DMS114 treated with DMSO at 0.1 percent for 48 hours (cell line): ENCODE measurements at regions not wholly inside any gene's neighbourhood (a gene's known extent, or its start where the extent isn't known, plus 50 kb on each side); places are given as distances from the start of the nearest gene placed in this dataset.
"Not testable (repeated sequence)": the region's sequence is repeated elsewhere in the genome, so short reads cannot be mapped to it uniquely, and the experiment has no call there.

Experiments
- DNase-seq: peaks from one replicate; lab custom pipeline; 2025; ENCODE audit not compliant: unreplicated experiment; lab: John Stamatoyannopoulos, UW

DNA sequence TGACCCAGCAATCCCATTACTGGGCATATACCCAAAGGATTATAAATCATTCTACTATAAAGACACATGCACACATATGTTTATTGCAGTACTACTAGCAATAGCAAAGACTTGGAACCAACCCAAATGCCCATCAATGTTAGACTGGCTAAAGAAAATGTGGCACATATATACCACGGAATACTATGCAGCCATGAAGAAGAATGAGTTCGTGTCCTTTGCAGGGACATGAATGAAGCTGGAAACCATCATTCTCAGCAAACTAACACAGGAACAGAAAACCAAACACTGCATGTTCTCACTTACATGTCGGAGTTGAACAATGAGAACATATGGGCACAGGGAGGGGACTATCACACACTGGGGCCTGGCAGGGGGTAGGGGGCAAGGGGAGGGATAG is 183.0 kb downstream of the HACE1 start:
- not testable (repeated sequence) for DNase-seq

DNA sequence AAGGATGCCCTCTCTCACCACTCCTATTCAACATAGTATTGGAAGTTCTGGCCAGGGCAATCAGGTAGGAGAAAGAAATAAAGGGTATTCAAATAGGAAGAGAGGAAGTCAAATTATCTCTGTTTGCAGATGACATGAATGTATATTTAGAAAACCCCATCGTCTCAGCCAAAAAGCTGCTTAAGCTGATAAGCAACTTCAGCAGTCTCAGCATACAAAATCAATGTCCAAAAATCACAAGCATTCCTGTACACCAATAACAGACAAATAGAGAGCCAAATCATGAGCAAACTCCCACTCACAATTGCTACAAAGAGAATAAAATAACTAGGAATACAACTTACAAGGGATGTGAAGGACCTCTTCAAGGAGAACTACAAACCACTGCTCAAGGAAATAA is 184.6 kb downstream of the HACE1 start:
- DNase-seq: not testable (repeated sequence)

DNA sequence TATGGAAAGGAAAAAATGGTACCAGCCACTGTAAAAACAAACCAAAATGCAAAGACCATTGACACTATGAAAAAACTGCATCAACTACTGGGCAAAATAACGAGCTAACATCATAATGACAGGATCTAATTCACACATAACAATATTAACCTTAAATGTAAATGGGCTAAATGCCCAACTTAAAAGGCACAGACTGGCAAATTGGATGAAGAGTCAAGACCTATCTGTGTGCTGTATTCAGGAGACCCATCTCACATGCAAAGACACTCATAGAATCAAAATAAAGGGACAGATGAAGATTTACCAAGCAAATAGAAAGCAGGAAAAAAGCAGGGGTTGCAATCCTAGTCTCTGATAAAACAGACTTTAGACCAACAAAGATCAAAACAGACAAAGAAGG is 186.6 kb downstream of the HACE1 start:
- DNase-seq: not testable (repeated sequence)

DNA sequence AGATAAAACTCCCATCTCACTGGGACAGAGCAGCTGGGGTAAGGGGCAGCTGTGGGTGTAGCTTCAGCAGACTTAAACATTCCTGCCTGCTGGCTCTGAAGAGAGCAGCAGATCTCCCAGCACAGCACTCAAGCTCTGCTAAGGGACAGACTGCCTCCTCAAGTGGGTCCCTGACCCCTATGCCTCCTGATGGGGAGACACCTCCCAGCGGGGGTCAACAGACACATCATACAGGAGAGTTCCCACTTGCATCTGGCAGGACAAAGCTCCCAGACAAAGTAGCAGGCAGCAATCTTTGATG is 188.2 kb downstream of the HACE1 start:
- DNase-seq: not testable (repeated sequence)

DNA sequence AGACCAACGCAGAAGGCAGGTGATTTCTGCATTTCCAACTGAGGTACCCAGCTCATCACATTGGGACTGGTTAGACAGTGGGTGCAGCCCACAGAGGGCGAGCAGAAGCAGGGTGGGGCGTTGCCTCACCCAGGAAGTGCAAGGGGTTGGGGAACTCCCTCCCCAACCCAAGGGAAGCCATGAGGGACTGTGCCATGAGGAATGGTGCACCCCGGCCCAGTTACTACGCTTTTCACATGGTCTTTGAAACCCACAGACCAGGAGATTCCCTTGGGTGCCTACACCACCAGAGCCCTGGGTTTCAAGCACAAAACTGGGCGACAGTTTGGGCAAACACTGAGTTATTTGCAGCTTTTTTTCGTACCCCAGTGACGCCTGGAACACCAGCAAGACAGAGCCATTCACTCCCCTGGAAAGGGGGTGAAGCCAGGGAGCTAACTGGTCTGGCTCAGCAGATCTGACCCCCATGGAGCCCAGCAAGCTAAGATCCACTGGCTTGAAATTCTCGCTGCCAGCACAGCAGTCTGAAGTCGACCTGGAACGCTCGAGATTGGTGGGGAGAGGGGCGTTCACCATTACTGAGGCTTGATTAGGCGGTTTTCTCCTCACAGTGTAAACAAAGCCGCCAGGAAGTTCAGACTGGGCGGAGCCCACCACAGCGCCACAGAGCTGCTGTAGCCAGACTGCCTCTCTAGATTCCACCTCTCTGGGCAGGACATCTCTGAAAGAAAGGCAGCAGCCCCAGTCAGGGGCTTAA is 188.7 kb downstream of the HACE1 start:
- DNase-seq: not testable (repeated sequence)

DNA sequence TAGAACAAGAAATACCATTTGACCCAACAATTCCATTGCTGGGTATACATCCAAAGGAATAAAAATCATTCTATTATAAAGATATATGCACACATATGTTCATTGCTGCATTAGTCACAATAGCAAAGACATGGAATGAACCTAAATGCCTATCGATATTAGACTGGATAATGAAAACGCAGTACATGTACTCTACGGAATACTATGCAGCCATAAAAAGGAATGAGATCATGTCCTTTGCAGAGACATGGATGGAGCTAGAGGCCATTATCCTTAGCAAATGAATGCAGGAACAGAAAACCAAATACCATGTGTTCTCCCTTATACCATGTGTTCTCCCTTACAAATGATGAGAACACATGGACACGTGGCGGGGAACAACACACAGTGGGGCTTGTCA is 190.2 kb downstream of the HACE1 start:
- no peak for DNase-seq

DNA sequence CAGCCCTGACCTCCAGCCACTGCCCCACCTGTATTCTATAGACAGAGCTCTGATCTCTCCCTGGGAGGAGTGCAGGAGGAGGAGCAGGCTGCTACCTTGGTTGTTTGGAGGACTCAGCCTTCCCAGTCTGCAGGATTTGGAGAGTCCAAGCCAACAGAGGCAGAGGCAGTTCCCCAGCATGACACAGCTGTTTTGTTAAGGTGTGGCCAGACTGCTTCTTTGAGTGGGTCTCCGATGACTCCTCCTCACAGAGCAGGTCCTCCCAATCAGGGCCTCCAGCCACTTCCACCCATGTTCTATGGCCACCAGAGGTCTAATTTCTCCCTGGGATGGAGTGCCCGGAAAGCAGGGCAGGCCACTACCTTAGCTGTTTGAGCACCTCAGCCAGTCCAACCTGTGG is 203.5 kb downstream of the HACE1 start:
- no peak for DNase-seq

DNA sequence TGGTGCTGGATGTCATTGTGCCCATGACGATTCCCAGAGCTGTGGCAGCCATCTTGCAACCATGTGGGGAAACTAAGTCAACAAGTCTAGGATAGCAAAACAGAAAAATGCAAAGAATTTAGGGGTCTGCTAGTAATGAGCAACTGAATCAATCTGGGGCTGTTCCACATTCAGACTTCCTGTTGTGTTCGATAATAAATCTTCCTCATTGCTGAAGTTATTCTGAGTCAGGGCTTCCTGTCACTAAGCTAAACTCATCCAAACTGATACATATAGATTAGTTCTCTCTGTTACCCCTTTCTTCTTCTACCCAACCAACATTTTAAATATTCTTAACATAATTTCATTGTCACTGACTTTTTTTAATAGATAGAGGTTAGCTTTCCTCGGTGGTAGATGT is 205.9 kb downstream of the HACE1 start:
- DNase-seq: no peak

DNA sequence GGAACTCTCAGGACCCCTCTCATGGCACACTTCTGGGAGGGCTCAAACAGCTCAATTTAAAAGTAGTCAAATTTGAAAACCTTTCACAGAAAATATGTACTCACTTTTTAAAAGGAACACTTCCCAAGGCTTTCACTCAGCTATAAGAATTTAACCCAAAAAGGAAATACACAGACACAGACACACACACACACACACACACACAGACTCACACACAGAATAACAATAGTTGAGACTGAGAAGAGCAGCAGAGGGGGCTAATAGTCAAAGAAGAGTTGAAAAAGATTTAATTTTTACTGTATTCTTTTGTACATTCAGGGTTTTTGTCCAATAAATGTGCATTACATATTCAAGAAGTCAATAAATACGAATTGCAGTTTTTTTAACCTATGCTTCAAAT is 211.4 kb downstream of the HACE1 start:
- DNase-seq: no peak

DNA sequence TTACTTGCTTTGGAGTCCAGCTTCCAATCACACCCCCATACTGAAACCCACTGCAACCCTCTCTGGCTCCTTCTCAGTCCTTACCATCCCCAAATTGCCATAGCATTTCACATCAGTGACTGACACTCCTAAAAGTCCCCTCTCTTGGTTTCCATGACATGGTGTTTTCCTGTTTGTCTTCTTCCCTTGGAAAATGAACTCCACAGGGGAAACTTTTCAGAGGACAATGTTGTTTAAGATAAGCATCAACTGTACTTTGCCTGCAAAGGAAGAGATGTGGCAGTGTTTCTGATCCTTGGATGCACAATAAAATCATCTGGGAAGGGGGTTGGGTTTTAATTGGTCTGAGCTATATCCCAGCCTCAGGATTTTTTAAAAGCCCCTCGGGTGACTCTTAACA is 214.9 kb downstream of the HACE1 start:
- DNase-seq: no peak

DNA sequence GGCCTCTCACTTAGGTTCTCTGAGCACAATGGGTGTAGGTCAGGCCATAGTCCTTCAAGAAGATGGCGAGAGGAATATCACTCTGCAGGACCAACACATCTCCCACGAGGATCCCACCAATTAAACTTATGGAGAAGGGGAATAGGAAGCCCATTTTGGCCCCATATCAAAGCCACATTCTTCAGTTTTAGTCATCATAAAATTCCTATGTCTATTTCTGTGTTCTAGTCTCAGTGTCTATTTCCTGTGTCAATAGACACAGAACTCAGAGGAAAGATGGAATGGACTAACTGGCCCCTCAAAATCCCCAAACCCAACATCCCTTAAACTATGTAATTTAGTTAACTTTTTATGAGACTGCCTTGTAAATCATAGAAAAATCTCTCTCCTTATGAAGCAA is 216.8 kb downstream of the HACE1 start:
- DNase-seq: no peak

DNA sequence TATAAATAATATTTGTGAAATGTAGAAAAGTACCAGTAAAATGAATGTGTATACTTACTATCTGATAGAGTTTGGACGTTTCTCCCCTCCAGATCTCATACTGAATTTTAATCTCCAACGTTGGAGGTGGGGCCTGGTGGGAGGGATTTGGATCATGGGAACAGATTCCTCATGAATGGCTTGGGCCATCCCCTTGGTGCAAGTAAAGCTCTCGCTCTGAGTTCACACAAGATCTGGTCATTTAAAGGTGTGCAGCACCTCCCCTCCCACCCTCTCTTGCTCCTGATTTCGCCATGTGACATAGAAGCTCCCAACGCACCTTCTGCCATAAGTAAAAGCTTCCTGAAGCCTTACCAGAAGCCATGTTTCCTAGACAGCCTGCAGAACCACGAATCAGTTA is 219.0 kb downstream of the HACE1 start:
- no peak for DNase-seq

DNA sequence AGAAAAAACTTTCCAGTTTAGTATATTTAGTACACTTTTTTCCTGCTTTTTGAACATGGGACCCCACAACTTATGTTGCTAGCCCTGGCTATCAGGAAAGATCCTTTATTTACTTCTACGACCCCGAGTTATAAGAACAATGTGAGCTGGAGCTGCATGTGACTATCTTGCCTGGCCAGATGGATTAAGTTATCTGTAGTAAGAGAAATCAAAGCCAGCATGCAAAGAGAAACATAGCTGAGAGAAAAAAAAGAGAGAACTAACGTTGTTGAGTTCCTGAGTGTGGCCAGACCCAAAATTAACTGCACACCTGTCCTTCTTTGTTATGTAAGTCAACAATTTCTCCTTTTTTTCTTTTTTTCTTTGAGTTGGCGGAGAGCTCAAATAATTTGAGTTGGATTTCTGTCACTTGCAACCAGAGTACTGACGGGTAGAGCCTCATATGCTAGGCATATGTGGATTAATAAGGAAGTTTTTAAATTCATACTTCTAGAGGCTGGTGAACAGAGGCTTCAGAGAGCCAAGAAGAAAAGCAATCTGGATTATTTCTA is 219.5 kb downstream of the HACE1 start:
- no peak for DNase-seq

DNA sequence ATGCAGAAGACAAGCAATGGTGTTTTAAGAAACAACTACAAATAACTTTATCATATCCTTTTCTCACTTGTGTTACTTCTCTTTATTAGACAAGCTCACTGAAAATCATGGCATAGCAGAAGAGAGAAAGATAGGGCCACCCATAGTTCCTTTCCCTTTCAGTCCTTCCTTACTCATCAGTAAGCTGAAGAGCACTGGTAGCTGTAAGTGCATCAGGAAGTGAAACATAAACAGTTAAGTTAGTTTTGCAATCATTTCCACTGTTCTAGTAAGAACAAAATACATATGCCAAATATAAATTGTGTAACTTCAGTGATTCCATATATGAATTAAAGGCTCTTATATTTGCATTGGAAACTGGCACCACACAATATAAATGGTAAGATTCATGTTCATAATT is 220.1 kb downstream of the HACE1 start:
- DNase-seq: no peak

DNA sequence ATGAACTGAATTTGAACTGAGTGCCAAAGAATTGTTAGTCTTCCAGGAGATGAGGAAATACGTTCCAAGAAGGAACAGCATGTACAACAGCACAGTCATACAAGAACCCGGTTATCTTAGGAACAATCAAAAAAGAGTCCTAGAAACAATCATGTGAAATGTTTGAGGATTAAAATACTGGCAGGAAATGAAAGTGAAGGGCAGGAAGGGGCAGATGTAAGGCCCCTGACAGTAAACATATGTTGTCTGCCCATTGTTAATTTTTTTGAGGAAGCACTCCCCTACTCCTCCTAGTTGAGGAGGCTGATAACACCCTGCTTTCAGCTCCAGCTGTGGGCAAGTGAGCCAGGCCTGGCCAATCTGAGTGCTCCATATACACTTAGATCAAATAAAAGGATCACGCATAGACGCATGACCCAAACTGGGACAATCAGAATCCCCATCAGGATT is 220.9 kb downstream of the HACE1 start:
- no peak for DNase-seq

DNA sequence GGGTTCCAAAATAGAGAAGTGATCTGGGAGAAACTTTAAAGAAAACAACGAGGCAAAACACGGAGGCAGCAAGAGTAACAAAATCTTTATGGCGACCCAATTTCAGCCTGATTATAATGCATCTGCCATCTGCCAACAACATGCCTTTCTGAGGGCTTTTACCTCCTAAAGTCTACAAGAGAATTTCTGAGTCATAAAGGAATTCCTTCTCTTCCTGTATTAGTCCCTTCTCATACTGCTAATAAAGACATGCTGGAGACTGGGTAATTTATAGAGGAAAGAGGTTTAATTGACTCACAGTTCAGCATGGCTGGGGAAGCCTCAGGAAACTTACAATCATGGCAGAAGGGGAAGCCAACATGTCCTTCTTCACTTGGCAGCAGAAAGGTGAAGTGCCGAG is 226.6 kb downstream of the HACE1 start:
- DNase-seq: no peak

DNA sequence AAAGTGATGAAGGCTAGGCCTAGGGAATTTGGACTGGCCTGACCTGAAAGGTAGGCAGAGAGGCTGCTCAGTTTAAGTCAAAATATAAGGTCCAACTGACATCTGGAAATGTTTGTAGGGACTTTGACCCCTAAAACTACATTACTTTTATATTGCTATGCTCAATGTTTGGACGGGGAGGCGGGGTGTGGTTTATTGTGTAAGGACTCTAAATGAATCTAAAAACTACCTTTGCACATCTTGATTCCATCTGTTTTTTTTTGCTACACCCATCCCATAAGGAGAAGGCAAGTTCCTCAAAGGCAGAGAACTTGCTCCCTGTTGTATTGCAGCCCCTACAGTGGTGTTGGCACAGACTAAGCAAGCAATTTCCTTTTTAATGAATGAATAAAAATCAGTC is 227.1 kb downstream of the HACE1 start:
- no peak for DNase-seq

DNA sequence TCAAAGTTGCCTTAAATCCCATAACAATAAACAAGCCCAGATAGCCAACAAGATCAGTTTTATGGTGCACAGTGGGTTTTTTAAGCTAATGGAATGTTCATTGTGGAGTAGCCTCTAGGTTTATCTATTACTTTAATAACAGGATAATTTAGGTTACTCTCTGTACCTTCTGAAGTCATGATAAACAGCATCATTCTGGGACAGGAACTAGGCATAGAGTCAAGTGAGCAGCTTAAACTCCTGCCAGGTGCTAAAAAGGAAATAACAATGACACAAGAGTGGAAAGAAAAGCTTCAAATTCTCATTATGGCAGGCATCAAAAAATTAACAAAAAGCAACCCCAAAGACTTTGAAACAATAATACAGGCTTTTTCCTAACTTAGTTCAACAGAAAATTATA is 228.8 kb downstream of the HACE1 start:
- no peak for DNase-seq

DNA sequence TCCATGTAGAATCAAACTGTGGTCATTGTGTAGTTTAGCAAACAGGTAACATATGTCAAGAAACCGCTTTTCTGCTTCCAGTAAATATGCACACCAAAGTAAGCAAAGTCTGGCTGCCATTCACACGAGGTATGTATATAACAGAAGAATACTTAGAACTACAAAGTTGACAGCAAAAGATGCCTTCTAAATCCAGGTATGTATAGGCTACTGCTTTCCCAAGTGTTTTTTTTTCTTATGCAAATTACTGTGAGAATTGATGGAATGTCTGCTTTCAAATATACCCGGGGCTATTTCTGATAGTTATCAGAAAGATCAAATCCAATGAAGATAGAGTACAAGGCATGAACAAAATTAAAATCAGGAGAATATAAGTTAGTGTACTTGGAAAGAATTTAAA is 229.2 kb downstream of the HACE1 start:
- DNase-seq: no peak

DNA sequence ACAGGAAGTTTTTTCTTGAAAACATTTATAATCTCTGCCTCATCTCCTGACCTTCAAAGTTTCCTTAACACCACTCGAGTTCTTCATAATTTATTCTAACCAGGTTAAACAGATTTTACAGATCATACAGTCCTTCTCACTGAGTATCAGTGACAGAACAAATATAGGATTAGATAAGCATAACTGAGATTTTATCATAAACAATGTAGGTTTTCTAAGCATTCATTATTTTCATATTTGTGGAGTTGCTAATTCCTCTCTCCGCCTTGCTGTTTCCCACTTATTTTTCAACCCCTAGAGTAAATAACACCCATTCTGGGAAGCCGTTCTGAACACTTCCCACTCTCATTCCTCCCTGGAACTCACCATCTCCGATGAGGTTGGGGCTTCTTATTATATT is 229.9 kb downstream of the HACE1 start:
- DNase-seq: no peak

DNA sequence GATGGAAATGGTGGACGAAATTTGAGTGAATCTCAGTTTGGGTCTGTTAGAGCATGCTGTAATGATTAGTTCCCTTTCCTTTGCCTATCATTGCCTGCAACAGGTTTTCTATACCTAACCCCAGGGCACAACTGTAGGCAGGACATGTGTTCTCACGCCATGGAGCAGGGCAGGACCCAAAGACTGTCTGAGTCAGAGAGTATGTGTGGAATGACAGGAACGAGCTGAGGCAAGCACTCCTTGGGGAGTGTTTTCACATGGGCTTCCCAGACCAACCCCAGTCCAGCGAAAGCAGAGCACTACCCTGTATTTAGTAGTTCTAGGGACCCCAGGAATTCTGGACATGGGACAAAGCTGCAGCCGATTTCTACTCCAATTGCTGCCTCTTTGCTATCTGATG is 234.2 kb downstream of the HACE1 start:
- no peak for DNase-seq

DNA sequence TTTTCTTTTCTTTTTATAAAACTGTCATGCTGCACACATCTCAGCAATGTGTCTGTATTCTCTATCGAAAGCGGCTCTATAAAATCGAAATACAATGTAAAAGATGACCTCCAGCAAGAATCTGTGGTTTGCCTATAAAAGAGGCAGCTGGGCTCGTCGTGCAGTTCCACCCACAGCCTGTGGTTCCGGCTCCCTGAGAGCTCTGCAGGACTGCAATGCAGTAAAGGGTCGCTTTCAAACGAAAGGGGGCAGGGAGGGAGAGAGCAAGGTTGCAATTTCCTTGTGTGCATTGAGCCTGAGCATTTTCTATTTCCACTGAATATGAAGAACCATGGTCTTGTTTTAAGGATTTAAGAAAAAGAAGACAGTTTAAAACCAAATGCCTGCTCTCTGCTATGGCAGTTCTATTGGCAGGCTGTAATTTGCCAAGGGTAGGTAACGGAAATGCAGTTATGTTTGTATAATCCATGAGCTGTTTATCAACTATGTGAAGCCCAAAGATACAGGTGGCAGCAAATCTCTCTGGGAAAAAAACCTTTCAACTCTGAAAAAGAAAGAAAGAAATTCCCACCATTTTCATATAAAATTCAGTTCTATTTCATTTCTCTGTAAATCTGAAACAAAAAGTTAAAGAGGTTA is 236.5 kb downstream of the HACE1 start:
- peak; percentile 18 for DNase-seq

DNA sequence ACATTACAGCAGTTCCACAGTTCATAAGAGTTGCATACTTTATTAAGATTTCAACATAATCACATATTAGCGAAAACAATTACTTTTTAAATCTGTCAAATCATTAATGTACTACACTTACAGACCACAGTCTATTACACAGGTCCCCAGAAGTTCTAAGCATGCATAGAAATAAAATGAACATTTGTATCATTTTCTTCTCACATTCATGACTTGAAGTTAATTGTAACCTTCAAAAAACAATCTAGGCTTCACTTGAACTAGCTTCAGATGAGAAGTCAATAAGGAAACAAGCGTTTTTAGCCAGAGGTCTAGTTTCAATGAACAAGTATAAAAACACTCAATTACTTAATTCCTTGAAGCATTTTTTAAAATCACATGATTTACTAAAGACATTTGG is 238.3 kb downstream of the HACE1 start:
- DNase-seq: no peak
